ENCODE measurements at regions not wholly inside any gene's neighbourhood (a gene's known extent, or its start where the extent isn't known, plus 50 kb on each side); places are given as distances from the start of the nearest gene placed in this dataset.

- TF ChIP-seq CHD7 (IDR thresholded peaks at IDR 0.05; ENCODE audit: insufficient replicate concordance, low read length) (no peak), GABPA (IDR thresholded peaks at IDR 0.05; ENCODE audit: borderline replicate concordance, insufficient read depth, low read length) (no peak), EGR1 (IDR thresholded peaks at IDR 0.05; ENCODE audit: borderline replicate concordance, low read depth, low read length) (no peak), POLR2AphosphoS5 (IDR thresholded peaks at IDR 0.05; ENCODE audit: low read depth, low read length) (no peak)
Measured at GRCh38 chr7:92898798-92899197, 62.4 kb upstream of the CDK6 start (continued).
